ENCODE measurements at regions not wholly inside any gene's neighbourhood (a gene's known extent, or its start where the extent isn't known, plus 50 kb on each side); places are given as distances from the start of the nearest gene placed in this dataset.

GRCh38 chr6:120526576-120526975 lies 807.7 kb downstream of the TBC1D32 start:
- Mint-ChIP-seq H3K4me3 (no peak overlapping the region), H3K36me3 (ENCODE audit: low read depth) (no peaks in the 10 kb centered on the region), H3K27ac (no peak overlapping the region), H3K4me1 (ENCODE audit: low read depth) (no peaks in the 10 kb centered on the region), H3K27me3 (ENCODE audit: insufficient read depth) (no peaks in the 10 kb centered on the region), H3K9me3 (peaks cover 31% of the 10 kb centered on the region)
- no peak for DNase-seq
- TF ChIP-seq CTCF (IDR thresholded peaks at IDR 0.05): no peak

- H3K4me3 Mint-ChIP-seq: no peak overlapping the region
- peaks cover 16% of the 10 kb centered on the region for H3K9me3 Mint-ChIP-seq
- no peaks in the 10 kb centered on the region for H3K4me1 Mint-ChIP-seq (ENCODE audit: low read depth)
- H3K27ac Mint-ChIP-seq: no peak overlapping the region
- TF ChIP-seq CTCF (IDR thresholded peaks at IDR 0.05): no peak
- no peak for DNase-seq
- no peaks in the 10 kb centered on the region for H3K36me3 Mint-ChIP-seq (ENCODE audit: low read depth)
- H3K27me3 Mint-ChIP-seq (ENCODE audit: insufficient read depth): no peaks in the 10 kb centered on the region
Observed at GRCh38 chr6:120514544-120514943, 819.7 kb downstream of the TBC1D32 start.

- DNase-seq: no peak
- TF ChIP-seq CTCF (IDR thresholded peaks at IDR 0.05): no peak
- Mint-ChIP-seq H3K4me1 (ENCODE audit: low read depth) (no peaks in the 10 kb centered on the region), H3K9me3 (peaks cover 20% of the 10 kb centered on the region), H3K27ac (no peak overlapping the region), H3K36me3 (ENCODE audit: low read depth) (no peaks in the 10 kb centered on the region), H3K4me3 (no peak overlapping the region), H3K27me3 (ENCODE audit: insufficient read depth) (no peaks in the 10 kb centered on the region)
Observed at GRCh38 chr6:120511712-120512111, 822.6 kb downstream of the TBC1D32 start.

GRCh38 chr6:120498711-120499110 lies 835.6 kb downstream of the TBC1D32 start:
- H3K4me1 Mint-ChIP-seq (ENCODE audit: low read depth): no peaks in the 10 kb centered on the region
- no peaks in the 10 kb centered on the region for H3K27me3 Mint-ChIP-seq (ENCODE audit: insufficient read depth)
- no peak for TF ChIP-seq CTCF (IDR thresholded peaks at IDR 0.05)
- H3K9me3 Mint-ChIP-seq: peaks cover 38% of the 10 kb centered on the region
- no peaks in the 10 kb centered on the region for H3K36me3 Mint-ChIP-seq (ENCODE audit: low read depth)
- no peak overlapping the region for H3K4me3 Mint-ChIP-seq
- H3K27ac Mint-ChIP-seq: no peak overlapping the region
- DNase-seq: no peak

- TF ChIP-seq CTCF (IDR thresholded peaks at IDR 0.05): no peak
- Mint-ChIP-seq H3K4me1 (ENCODE audit: low read depth) (no peaks in the 10 kb centered on the region), H3K9me3 (peaks cover 31% of the 10 kb centered on the region), H3K4me3 (no peak overlapping the region), H3K27me3 (ENCODE audit: insufficient read depth) (no peaks in the 10 kb centered on the region), H3K36me3 (ENCODE audit: low read depth) (no peaks in the 10 kb centered on the region), H3K27ac (no peak overlapping the region)
- no peak for DNase-seq
Observed at GRCh38 chr6:120496661-120497060, 837.6 kb downstream of the TBC1D32 start.

GRCh38 chr6:120493505-120493904 lies 840.8 kb downstream of the TBC1D32 start:
- no peak for DNase-seq
- Mint-ChIP-seq H3K27ac (no peak overlapping the region), H3K4me1 (ENCODE audit: low read depth) (no peaks in the 10 kb centered on the region), H3K4me3 (no peak overlapping the region), H3K9me3 (peaks cover 6% of the 10 kb centered on the region), H3K36me3 (ENCODE audit: low read depth) (no peaks in the 10 kb centered on the region), H3K27me3 (ENCODE audit: insufficient read depth) (no peaks in the 10 kb centered on the region)
- no peak for TF ChIP-seq CTCF (IDR thresholded peaks at IDR 0.05)

Measured in HFFc6 (cell line).